ENCODE measurements at regions not wholly inside any gene's neighbourhood (a gene's known extent, or its start where the extent isn't known, plus 50 kb on each side); places are given as distances from the start of the nearest gene placed in this dataset.

DNA sequence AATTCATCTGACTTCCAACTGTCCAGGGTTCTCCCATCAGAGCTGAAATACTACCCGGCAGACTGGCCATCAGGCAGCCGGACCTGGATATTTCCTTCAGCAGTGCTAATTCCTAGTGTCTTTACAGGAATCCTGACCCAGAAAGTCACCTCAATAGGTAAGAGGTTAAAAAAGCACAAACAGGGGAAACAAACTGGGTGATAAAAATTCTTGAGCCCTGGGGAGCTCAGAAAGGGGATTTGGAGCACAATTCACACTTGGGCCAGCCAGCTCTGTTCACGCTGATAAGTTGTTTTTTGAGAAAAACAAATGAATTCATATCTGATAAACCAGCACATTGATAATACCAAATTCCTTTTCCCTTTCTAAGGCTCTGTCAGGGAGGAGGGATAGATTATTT, 104.0 kb downstream of the EDN1 start:
- no peak for TF ChIP-seq POLR2A (IDR thresholded peaks at IDR 0.05)
- TF ChIP-seq, protein P1, sequence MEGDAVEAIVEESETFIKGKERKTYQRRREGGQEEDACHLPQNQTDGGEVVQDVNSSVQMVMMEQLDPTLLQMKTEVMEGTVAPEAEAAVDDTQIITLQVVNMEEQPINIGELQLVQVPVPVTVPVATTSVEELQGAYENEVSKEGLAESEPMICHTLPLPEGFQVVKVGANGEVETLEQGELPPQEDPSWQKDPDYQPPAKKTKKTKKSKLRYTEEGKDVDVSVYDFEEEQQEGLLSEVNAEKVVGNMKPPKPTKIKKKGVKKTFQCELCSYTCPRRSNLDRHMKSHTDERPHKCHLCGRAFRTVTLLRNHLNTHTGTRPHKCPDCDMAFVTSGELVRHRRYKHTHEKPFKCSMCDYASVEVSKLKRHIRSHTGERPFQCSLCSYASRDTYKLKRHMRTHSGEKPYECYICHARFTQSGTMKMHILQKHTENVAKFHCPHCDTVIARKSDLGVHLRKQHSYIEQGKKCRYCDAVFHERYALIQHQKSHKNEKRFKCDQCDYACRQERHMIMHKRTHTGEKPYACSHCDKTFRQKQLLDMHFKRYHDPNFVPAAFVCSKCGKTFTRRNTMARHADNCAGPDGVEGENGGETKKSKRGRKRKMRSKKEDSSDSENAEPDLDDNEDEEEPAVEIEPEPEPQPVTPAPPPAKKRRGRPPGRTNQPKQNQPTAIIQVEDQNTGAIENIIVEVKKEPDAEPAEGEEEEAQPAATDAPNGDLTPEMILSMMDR (IDR thresholded peaks at IDR 0.05) = no peak

Data from testis (tissue), 2 donors.